NOMO-1 treated with DMSO at 0.1 percent for 48 hours (cell line): ENCODE measurements at regions not wholly inside any gene's neighbourhood (a gene's known extent, or its start where the extent isn't known, plus 50 kb on each side); places are given as distances from the start of the nearest gene placed in this dataset.
A peak's percentile ranks its signal among the peaks of the same experiment; 100 is the strongest.
"Not testable (repeated sequence)": the region's sequence is repeated elsewhere in the genome, so short reads cannot be mapped to it uniquely, and the experiment has no call there.

Experiments
- DNase-seq: peaks from one replicate; lab custom pipeline; 2025; ENCODE audit not compliant: unreplicated experiment; lab: John Stamatoyannopoulos, UW

DNA sequence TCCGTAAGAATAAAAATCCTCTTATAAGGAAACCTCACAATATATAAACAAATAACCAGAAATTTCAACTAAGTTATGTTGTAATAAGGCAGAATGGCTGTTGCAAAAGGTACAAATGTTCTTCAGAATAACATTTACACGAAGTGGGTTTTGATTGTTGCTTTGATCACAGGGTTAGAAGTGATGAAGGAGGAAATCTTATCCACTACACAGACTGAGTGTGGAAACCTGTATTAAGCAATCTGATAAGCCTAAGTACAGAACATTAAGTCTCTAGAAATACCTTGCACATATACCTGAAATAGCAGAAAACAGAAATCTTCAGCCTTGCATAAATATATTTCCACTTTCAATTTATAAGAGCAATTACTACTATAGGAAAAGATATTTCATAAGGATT, 251.9 kb downstream of the ETV1 start:
- no peak for DNase-seq

- no peak for DNase-seq
These were observed 247.3 kb downstream of the ETV1 start for GRCh38 chr7:13742126-13742525.

DNA sequence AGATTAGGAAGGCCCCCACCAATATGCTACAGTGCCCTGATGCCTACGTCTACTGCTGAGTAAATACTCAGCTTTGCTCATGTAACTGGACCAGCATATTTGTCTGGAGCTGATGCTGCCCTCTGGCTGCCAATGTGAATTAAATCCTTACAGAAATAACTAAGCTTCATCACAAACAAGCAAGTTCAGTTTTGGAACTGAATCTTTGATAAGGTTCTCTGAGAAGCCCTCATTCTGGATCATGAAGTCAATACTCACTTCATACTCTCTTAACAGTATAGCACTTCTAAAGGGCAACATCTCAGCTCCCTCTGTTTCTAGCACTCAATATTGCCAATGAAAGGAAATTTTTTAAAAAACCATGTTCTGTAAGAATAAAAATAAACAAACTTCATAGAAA, 246.7 kb downstream of the ETV1 start:
- peak; percentile 3 for DNase-seq

GRCh38 chr7:13743226-13743625, 246.2 kb downstream of the ETV1 start:
- no peak for DNase-seq

DNA sequence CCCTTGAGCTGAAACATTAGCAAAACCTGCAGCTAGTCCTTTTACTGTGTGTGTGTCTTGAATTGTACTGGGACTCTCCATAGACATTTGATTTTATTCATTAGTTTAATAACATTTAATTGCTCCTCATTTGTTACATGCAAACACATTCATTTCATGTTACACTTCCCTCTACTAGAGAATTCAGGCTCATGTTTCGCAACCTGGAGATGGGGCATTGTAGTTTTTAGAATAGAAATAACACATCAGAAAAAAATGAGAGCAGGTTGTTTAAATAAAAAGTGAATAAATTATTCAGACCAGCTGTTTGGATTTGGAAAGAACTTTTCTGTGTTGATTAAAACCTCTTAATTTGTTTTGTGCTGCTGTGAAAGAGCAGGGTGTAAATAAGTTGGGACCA, 243.9 kb downstream of the ETV1 start:
- DNase-seq = no peak

GRCh38 chr7:13748998-13749397, 240.5 kb downstream of the ETV1 start:
- DNase-seq = no peak

GRCh38 chr7:13749636-13750035, 239.8 kb downstream of the ETV1 start:
- DNase-seq = no peak

GRCh38 chr7:13751766-13752165, 237.7 kb downstream of the ETV1 start:
- DNase-seq = no peak

- DNase-seq = no peak
These were observed 231.6 kb downstream of the ETV1 start for GRCh38 chr7:13757841-13758240.

GRCh38 chr7:13765853-13766252, 223.6 kb downstream of the ETV1 start:
- not testable (repeated sequence) for DNase-seq

- no peak for DNase-seq
These were observed 219.2 kb downstream of the ETV1 start for GRCh38 chr7:13770305-13770704.

DNA sequence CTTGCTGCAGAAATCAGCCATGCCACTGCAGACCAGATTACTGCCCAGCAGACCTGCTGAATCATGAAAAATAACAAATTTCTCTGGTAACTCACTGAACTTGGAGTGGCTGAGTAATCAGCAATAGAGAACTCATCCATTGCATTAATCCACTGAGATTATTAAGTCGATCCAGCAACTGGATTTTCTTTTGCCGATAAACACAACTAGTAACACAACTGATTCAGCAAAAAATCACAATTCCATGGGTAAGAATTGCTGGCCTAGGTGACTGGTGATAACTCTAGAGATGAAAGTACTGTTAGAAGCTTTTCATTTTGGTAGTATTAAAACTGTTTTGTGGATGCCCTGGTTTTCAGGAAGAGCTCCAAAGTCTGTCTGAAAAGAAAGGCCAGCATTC, 214.5 kb downstream of the ETV1 start:
- DNase-seq = no peak

DNA sequence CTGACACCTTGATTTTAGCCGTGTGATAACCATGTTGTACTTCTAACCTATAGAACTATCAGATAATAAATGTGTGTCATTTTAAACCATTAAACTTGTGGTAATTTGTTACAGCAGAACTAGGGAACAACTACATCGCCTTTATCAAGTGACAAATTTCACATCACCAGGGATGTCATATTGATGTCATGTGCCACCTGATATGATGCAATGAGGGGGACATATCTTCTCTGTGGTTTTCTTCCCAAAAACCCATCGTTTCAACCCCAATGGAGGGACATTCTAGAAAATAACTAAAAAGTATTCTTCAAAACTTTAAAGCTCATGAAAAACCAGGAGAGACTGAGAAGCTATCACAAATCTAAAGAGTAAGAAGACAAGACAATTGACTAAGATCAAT, 212.2 kb downstream of the ETV1 start:
- DNase-seq = no peak

DNA sequence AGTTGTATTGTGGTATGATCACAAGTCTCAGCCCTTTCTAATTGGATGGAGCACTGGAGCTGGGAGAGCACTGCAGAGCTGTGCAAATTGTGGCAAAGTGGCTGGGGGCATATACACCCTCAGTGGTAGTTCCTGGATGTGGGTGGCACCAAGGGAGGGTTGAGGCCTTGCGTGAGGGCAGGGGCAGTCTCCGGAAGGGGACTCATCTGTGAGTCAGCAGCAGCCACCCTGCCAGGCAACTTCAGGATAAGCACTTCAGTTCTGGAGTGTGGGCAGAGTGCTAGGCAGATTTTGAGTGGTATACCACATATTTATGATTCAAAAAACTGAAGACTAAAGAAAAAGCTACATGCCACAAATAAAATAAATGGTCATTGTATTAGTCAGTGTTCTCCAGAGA, 210.5 kb downstream of the ETV1 start:
- no peak for DNase-seq

DNA sequence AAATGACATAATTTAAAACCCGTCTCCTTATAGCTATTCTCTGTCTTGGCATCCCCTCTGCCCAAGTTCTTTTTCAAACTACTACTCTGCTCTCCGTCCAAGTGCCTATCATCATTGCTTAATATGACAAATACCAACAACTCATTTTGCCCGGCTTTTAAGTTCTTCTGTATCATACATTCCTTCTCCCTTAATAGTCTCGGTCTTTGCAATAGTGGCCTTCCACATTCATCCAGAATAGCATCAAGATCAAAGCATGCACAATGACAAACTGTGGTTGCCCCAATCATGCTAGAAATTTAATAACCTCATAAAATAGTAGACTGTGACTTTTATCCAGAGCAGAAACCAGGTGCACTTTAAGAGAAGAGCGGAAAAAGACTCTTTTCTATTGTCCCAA, 198.9 kb downstream of the ETV1 start:
- no peak for DNase-seq

DNA sequence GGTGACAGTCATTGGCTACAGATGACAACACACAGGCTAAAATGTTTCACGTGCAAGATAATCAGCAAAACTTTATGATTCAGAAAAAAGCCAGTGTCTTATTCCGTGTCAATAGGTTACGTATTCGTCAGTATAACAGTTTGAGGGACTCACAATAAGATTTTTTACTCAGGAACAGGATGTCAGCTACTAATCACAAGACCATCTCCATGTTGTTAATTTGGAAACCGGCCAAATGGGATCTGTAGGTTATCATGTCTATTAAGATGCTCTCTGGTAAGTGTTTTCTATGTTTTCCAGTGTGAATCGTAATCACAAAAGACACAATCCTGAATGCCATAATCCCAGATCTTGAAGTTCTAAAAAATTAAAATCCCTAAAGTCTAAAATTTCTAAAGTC, 197.3 kb downstream of the ETV1 start:
- DNase-seq = no peak

DNA sequence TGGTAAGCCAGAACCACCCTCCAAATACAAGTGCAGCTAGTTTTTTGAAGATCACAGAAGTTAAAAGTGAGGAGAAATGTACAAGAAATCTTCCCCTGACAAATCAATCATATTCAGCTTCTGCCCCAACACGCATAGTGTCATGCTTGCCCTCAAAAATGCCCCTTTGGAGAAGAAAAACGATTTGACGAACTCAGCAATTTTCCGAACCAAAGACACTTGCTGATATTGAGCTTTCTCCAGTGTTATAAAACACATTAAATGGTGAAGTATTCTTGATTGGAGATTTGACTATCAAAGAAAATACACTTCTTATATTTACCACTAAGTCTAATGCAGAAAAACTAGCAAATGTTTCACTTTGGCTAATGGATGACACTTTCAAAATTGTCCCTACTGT, 195.5 kb downstream of the ETV1 start:
- no peak for DNase-seq

DNA sequence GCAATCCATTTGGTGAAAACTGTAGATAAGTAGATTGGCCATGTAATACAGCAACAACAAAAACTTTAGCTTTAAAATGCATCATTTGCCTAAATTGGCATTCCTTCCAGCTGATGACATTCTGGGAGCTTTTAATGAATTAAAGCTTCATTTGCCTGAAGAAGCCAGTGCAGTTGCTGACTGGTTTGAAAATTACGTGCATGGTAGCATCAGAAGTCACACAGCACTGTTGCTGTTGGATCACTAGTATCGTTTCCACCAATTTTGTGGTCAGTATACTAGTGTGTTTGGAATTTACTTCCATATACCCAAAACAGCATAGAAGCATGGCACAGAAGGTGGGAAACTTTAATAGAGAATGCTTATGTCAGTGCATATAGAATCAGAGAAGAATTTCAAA, 194.9 kb downstream of the ETV1 start:
- DNase-seq = no peak

GRCh38 chr7:13797545-13797944, 191.9 kb downstream of the ETV1 start:
- no peak for DNase-seq

DNA sequence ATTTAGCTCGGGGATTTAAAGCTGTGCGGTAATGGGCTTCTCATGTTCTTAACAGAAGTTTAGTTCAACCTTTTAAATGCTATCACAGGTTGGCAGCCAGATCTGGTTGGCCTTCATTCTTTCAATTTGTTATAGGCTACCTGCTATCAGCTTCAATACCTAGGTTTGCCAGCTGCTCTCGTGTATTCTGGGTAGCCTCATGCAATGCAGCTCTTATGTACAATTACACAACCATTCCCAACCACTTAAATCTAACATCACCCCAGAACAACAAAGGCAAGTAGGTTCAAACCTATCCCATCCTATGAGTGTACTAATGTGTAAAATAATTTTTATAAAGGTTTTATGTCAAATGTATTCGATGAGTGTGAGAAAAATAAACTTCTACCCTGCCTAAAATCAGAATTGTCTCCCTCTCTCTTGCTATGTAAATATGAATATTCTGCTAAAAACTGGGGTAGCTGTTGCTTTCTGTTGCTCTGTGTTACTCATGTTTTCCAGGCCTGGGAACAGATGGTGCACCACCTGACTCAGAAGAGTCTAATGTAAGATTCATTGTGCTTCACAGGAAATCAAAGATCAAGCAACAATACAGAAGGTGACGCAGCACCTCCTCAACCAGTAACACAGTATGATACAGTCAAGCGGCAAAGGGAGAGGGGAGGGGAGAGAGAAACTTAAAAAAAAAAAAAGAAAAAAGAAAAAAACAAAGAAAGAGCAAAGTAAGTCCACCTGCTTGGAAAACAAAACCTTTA, 188.6 kb downstream of the ETV1 start:
- no peak for DNase-seq

GRCh38 chr7:13801669-13802068, 187.8 kb downstream of the ETV1 start:
- DNase-seq = no peak

DNA sequence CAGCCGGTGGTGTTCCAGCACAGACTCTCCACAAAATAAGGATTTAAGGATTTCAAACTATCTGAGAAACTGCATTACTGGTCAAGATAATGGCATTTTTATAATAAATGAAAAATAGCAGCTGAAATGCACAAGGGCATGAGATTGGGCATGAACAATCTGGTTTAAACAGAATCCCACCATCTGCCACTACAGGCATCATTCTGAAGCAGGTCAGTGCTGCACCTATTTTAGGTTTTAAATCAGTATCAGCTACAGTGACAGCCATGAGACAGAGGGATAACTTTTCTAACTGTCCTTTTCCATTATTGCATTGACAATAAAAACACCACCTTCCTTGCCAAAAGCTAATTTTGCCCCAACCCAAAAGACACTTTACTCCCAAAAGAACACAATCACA, 186.8 kb downstream of the ETV1 start:
- no peak for DNase-seq

- no peak for DNase-seq
These were observed 186.3 kb downstream of the ETV1 start for GRCh38 chr7:13803134-13803533.
